Peyer's patch (tissue), 4 donors: ENCODE measurements at regions not wholly inside any gene's neighbourhood (a gene's known extent, or its start where the extent isn't known, plus 50 kb on each side); places are given as distances from the start of the nearest gene placed in this dataset.

Experiments
- DNase-seq, 3 donors: peaks; one replicate each; pipeline ENCODE4 v3.0.0-alpha.2; 2017 to 2019
- H3K27ac ChIP-seq, 4 donors: fragments of 200-600 bp; sonication (generic); one replicate each; pipeline ENCODE4 v1.5.1; 2016 to 2019
- H3K27me3 ChIP-seq, 2 donors: fragments of 200-600 bp; sonication (generic); one replicate each; pipeline ENCODE4 v1.5.1; 2019
- H3K36me3 ChIP-seq, 3 donors: fragments of 200-600 bp; sonication (generic); one replicate each; pipeline ENCODE4 v1.5.1; 2016 to 2019
- H3K4me1 ChIP-seq, 4 donors: fragments of 200-600 bp; sonication (generic); one replicate each; pipeline ENCODE4 v1.5.1; 2016 to 2019
- H3K4me3 ChIP-seq, 4 donors: fragments of 200-600 bp; sonication (generic); 1 replicate in 3 of 4; 2 replicates in 1 of 4; pipeline ENCODE4 v1.5.1; 2016 to 2019; ENCODE audit warnings: mild to moderate bottlenecking in 1 of 4
- H3K9me3 ChIP-seq, 4 donors: fragments of 200-600 bp; sonication (generic); one replicate each; pipeline ENCODE4 v1.5.1; 2016 to 2019; ENCODE audit warnings: mild to moderate bottlenecking in 1 of 4
- POLR2A ChIP-seq, 2 donors: fragments of 450-650 bp; IDR thresholded peaks; one replicate each; pipeline ENCODE4 v1.5.1; 2017; ENCODE audit warnings: antibody characterized with exemption in 2 of 2, mild to moderate bottlenecking in 2 of 2, moderate library complexity in 2 of 2
- TF ChIP-seq, protein P1 (sequence below), 6 experiments: fragments of 450-650 bp in 4 of 6; fragments of 200-600 bp in 2 of 6; sonication (generic) in 1 of 6; IDR thresholded peaks; one replicate each; pipeline ENCODE4 v1.5.1; 2017 to 2019; ENCODE audit warnings: antibody characterized with exemption in 6 of 6, mild to moderate bottlenecking in 3 of 6, moderate library complexity in 1 of 6

DNA sequence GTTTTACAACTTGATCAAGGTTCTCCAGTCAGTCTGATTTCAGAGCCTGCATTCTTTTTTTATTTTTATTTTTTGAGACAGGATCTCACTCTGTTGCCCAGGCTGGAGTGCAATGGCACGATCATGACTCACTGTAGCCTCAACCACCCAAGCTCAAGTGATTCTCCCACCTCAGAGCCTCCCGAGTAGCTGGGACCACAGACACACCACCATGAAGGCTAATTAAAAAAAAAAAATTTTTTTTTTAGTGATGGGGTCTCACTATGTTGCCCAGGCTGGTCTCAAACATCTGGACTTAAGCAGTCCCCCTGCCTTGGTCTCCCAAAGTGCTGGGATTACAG lies 117.2 kb upstream of the NAV2 start:
- DNase-seq = no peak
- Histone ChIP-seq H3K4me1 (no peaks in the 10 kb centered on the region), H3K4me3 (no peak overlapping the region), H3K27me3 (no peaks in the 10 kb centered on the region), H3K9me3 (no peaks in the 10 kb centered on the region), H3K36me3 (no peaks in the 10 kb centered on the region), H3K27ac (peak overlapping the region in 1 of 4 donors; percentile 33)
- TF ChIP-seq POLR2A (IDR thresholded peaks at IDR 0.05) = no peak
- TF ChIP-seq, protein P1, sequence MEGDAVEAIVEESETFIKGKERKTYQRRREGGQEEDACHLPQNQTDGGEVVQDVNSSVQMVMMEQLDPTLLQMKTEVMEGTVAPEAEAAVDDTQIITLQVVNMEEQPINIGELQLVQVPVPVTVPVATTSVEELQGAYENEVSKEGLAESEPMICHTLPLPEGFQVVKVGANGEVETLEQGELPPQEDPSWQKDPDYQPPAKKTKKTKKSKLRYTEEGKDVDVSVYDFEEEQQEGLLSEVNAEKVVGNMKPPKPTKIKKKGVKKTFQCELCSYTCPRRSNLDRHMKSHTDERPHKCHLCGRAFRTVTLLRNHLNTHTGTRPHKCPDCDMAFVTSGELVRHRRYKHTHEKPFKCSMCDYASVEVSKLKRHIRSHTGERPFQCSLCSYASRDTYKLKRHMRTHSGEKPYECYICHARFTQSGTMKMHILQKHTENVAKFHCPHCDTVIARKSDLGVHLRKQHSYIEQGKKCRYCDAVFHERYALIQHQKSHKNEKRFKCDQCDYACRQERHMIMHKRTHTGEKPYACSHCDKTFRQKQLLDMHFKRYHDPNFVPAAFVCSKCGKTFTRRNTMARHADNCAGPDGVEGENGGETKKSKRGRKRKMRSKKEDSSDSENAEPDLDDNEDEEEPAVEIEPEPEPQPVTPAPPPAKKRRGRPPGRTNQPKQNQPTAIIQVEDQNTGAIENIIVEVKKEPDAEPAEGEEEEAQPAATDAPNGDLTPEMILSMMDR (IDR thresholded peaks at IDR 0.05) = no peak

DNA sequence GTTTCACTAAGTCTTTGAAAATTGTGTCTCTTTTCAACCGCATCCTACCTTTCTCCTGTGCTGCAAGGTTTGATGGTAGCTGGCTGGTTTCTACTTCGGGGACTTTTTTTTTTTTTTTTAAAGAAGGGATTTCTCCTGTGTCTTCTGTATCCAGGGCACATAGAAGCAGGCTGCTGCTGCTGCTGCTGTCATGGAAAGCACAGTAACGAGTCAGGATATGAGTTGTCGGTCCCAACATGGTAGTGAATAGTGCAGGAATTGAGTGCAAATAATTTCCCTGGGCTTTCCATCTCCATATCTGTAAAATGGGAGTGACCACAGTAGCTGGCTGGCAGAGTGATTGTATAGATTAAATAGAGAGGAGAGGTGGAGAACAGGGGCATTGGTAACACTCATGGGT lies 118.3 kb upstream of the NAV2 start:
- Histone ChIP-seq H3K27me3 (no peaks in the 10 kb centered on the region), H3K36me3 (no peaks in the 10 kb centered on the region), H3K27ac (no peak overlapping the region), H3K4me1 (no peaks in the 10 kb centered on the region), H3K9me3 (no peaks in the 10 kb centered on the region), H3K4me3 (no peak overlapping the region)
- DNase-seq = no peak
- TF ChIP-seq, protein P1 (IDR thresholded peaks at IDR 0.05) = no peak
- no peak for TF ChIP-seq POLR2A (IDR thresholded peaks at IDR 0.05)

DNA sequence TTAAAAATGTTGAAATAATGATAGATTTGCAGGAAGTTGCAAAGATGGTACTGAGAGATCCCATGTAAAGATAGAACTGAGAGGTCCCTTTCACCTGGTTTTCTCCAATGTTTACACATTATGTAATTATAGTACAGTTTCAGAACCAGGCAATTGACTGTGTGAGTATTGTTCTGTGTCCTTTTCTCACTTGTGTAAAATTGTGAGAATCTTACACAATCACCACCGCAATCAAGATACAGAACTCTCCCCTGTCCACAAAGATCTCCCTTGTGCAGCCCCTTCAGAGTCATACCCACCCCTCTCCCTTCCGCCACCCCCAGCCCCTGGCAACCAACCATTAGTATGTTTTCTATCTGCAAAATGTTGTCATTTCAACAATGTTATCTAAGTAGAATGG lies 119.8 kb upstream of the NAV2 start:
- Histone ChIP-seq H3K9me3 (no peaks in the 10 kb centered on the region), H3K27me3 (no peaks in the 10 kb centered on the region), H3K4me3 (no peak overlapping the region), H3K27ac (no peak overlapping the region), H3K36me3 (no peaks in the 10 kb centered on the region), H3K4me1 (no peaks in the 10 kb centered on the region)
- no peak for DNase-seq
- TF ChIP-seq, protein P1 (IDR thresholded peaks at IDR 0.05) = no peak
- TF ChIP-seq POLR2A (IDR thresholded peaks at IDR 0.05) = no peak

DNA sequence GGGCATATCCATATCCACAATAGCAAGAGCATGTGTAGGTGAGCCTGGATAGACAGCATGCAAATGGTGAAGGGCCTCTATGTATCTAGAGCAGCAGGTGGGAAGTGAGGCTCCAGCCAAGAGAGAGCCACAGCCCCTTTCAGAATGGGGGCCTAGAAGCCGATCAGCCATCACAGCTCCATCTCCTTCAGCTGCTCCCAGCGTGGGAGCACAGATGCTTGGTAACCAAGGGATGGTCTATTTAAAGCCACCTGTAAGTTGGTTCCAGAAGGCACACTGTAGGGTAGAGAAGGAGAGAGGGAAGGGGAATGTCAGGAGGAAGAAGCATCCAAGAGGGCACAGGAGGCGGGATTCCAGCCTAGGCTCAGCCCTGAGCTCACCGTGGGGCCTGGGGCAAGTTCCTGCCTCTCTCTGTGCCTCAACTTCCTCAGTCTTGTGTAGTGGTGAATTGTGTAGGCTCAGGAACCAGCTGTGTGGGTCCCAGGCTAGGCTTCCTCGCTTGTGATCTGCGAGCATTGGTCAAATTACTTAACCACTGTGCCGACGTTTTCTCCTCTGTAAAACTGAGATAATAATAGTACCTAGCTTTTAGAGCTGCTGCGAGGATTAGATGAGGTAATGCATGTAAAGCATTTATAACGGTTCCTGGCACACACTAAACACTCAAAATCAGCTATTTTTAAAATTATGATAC lies 122.9 kb upstream of the NAV2 start:
- H3K9me3 ChIP-seq = no peaks in the 10 kb centered on the region
- no peaks in the 10 kb centered on the region for H3K27me3 ChIP-seq
- H3K4me1 ChIP-seq = no peaks in the 10 kb centered on the region
- no peak overlapping the region for H3K4me3 ChIP-seq
- TF ChIP-seq POLR2A (IDR thresholded peaks at IDR 0.05) = no peak
- TF ChIP-seq, protein P1 (IDR thresholded peaks at IDR 0.05) = no peak
- no peaks in the 10 kb centered on the region for H3K36me3 ChIP-seq
- DNase-seq = no peak
- H3K27ac ChIP-seq = no peak overlapping the region

DNA sequence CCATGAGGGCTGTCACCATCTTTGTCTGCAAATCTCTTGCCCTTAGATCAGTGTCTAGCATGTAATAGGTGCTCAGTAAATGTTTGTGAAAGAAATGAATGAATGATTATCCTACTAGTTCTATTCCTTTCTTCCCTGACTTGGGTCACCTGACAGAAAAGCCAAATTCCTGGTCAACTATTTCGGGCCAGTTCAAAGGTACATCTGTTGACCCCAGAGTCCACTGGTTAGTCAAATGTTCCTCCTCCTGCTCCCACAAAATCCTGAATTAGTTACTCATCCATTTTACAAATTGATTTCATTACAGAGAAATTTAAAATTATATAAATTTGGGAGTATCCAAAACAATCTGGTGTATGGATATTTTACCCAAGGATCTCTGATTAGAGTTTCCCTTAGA lies 124.7 kb upstream of the NAV2 start:
- TF ChIP-seq POLR2A (IDR thresholded peaks at IDR 0.05) = no peak
- TF ChIP-seq, protein P1 (IDR thresholded peaks at IDR 0.05) = no peak
- no peak overlapping the region for H3K4me3 ChIP-seq
- no peak overlapping the region for H3K27ac ChIP-seq
- H3K4me1 ChIP-seq = no peaks in the 10 kb centered on the region
- DNase-seq = no peak
- no peaks in the 10 kb centered on the region for H3K27me3 ChIP-seq
- no peaks in the 10 kb centered on the region for H3K9me3 ChIP-seq
- no peaks in the 10 kb centered on the region for H3K36me3 ChIP-seq

DNA sequence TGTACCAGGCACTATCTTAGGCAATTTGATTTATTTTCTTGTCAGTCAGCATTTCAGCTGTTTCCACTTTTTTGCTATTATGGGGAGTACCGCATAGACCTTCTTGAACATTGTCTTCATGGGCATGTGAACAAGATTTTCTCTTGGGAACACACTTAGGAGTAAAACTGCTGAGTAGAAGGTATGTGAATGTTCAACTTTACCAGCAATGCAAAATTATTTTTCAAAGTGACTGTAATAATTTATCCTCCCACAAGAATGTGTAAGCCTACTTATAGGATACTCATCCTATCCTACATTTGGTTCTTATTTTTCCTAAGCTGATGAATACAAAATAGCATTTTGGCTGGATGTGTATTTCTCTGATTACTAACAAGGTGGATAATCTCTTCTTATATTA lies 132.0 kb upstream of the NAV2 start:
- Histone ChIP-seq H3K27me3 (no peaks in the 10 kb centered on the region), H3K36me3 (no peaks in the 10 kb centered on the region), H3K4me3 (no peak overlapping the region), H3K27ac (no peak overlapping the region), H3K4me1 (peaks cover 0 to 23% (median 0%) of the 10 kb centered on the region in 4 donors), H3K9me3 (no peaks in the 10 kb centered on the region)
- no peak for TF ChIP-seq POLR2A (IDR thresholded peaks at IDR 0.05)
- TF ChIP-seq, protein P1 (IDR thresholded peaks at IDR 0.05) = no peak
- DNase-seq = no peak
